NCI-H146 (cell line): ENCODE measurements at regions not wholly inside any gene's neighbourhood (a gene's known extent, or its start where the extent isn't known, plus 50 kb on each side); places are given as distances from the start of the nearest gene placed in this dataset.

ENCODE experiments used
- DNase-seq: peaks from one replicate; lab custom pipeline; 2025; lab: John Stamatoyannopoulos, UW

DNA sequence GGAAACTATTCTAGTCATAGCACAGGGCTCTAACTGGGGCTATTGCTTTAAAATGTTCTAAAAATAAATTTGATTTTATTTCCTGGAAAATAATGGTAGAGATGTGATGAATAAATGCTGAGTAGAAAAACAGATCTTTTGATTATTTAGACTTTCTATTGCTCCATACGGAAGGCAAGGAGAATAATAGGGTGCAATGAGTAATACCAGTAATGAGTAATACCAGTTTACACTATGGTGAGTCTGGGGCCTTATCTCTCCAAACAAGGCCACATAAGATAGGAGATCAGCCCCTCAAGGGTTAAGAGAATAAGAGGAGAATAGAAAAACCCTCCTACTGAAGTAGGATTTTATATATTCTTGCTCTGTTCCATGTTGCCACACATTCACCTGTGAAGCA, 390.4 kb downstream of the KLF5 start:
- DNase-seq = no peak

DNA sequence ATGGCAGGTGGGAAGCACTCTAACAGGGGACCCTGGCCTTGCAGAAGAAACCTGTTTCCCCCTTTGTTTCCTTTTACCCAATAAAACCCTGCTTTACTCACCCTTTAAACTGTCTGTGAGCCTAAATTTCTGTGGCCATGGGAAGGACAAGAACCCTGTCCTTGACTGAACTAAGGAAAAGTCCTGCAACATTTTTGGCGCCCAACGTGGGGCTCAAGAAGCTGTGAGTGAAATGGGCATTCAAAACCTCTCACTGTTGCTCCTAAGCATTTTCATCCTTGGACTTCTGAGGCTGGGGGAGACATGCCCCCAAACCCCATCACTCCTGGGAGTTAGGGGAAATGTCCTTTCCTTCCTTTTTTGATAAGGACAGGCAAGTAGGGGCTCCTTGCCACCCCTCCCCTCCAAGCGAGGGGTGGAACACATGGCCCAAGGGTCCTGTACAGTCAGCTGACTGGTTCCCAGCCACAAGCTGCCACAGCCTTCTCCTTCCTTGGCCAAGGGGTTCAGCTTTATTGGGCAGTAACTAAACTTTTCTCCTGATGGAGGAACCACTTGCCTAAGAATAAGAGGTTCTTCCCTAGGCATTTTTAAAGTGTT, 381.6 kb downstream of the KLF5 start:
- no peak for DNase-seq

DNA sequence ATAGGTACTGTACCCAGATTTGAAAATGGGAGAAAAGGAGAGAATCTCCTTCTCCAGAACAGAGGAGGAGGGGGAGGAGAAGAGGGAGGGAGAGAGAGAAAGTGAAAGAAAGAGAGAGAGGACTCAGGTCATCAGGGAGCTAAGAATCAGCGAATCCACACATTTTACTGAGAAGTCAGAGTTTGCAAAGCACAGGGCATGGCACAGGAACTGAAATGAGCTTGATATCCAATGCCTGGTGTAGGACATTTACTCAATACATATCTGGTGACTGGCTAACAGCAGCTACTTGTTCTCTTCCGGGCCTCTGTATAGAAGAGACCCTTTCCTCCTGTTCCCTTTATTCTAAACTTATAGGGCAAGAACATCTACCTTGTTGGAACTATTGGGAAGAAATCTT, 375.1 kb downstream of the KLF5 start:
- DNase-seq = no peak

DNA sequence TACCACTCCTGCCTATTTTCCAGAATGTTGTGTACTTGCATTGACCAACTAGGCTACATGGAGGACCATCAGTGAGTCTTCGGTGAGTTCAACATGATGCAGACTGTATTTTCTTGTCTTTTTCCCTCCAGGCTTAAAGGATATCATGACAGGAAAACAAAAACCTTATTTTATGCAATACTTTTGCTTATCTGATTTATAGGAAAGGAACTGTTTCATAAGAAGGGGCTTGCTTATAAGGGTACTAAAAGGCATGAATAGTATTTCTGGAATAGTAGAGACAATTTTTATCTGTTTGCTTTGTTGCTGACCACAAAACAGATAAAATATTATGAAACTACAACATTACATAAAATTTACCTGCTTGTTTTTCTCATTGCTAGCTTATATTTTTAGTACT, 374.7 kb downstream of the KLF5 start:
- no peak for DNase-seq

DNA sequence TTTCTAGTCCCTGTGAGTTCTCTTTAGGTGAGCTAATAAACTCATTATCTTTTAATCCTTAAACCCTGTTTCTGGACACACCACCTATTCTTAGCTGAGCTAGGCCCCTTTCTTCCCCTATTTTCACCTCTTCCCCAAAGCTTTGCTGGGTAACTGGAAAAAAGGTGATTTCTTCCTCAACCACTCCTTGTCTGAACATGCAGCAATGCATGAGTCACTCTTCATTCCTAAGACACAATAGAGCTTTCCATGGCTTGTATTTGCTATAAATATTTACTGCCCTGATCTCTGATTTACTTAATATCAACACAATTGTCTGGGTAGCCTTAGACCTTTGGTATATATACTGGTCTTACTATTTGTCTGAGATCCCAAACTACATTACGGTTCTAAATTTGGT, 370.9 kb downstream of the KLF5 start:
- DNase-seq = no peak

DNA sequence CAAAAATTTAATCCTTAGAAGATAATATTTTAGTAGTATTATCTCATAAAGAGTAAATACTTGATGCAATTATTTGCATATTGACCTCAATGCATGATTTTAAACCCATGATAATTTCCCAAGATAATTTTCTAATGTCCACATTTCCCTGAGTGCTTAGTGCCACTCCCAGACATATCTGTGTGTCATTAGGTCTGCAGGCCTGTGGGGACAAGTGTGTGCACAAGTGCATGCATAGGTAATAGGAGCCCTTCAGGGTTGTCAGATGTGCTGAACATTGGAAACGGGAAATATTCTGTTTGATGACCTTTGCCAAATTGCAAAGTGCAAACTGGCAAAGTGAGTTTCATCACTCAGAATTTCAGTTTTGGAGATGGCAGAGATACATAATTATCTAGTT, 369.9 kb downstream of the KLF5 start:
- DNase-seq = peak; percentile 10

DNA sequence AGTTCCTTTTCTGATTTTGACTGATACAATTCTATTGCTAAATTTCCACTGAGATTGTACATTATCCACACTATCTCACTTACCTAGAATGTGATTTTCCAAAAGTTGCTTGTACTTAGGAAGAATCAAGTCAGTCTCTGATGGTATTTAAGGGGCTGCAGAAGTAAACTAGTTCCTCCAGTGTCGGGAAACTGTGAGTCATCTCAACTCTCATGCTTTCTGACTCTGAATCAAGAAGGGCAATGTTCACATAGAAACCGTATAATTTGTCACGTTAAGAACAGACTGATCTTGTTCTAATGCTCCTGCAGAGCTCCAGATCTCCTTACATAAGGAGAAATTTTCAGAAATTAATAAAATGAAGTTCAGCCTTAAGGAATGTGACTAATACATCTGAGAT, 369.3 kb downstream of the KLF5 start:
- no peak for DNase-seq

DNA sequence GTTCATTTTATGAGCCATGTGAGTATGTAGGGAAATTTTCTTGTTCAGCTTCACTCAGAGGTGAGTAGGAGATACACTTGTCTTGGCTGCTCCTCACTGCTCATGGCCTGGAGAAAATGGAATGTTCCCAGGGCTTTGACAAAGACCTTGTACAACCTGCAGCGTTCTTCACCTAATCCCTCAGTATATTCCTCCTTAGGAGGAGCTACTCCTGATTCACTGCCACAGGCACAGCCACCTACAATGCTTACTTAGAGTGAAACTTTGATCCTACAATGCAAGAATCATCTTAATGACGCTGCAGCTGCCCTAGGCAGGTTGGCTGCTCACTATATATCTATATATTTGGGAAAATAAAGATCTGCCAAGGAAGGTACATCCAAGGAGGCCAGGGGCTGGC, 364.2 kb downstream of the KLF5 start:
- no peak for DNase-seq

DNA sequence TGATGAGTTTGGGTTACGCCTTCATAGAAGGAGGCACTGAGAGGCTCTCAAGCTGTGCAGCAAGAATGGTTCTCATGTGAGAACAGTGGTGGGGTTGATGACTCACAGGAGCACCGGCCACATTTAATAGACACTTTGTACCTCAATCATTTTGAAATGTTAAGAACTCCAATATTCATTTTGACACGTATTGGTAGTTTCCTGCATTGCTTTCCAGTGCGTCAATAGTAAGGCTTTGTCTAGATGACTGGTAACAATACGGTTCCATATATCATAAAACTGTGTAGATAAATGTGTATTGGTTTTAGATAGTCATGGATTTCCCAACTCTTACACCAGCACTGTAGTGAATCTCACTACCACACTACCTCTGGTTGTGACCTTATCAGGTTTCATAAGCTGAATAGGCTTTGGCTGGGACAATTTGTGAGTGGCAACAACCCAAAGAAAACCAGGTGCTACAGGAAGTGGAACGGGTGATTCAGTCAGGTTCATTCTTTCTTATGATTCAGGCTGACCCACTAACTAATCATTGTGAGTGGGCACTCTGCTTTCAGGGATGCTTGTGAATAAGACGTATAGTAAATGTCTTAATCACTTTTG, 362.6 kb downstream of the KLF5 start:
- no peak for DNase-seq

DNA sequence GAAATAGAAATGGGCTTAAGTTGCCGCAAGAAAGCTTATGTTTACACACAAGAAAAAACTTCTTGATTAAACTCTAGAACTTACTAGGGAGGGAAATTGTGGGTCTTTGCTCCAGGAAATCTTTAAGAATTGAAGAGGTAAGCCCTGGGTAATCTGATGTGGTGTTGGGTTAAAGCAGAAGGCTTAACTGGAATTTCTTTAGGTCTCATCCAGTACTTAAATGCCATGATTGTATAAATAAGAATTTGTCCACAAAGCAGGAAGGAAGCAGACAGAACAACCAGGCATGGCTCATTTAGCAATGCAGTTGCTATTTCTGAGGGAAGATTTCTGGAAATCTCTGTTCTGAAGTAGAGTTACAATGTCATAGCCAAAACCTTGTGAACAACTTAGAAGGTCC, 360.4 kb downstream of the KLF5 start:
- DNase-seq = no peak

DNA sequence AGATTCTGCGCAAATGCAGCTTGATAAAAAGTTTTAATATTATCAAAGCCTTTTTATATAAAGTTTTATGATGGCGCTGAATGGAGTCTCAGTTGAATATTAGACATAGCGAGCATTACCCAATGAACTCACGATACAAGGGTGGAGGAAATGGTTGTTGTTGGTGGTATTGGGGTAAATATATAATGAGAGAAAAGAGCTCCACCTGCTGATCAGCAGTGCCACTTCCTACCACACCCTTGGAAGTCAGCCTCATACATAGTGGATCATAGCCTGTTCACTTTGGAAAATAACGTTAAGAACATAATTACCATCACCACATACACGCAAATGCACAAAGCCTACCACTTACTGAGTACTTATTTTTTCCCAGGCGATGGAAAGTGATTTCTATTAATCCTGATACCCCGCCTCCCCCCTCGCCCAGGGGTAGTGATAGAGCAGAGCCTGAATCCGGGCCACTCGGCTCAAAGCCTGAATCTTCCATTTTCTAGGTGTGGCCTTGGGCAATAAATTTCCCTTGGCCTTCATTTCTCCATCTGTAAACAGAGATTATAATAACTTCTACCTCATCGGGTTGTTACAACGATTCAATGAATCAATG, 358.3 kb downstream of the KLF5 start:
- peak; percentile 19 for DNase-seq

DNA sequence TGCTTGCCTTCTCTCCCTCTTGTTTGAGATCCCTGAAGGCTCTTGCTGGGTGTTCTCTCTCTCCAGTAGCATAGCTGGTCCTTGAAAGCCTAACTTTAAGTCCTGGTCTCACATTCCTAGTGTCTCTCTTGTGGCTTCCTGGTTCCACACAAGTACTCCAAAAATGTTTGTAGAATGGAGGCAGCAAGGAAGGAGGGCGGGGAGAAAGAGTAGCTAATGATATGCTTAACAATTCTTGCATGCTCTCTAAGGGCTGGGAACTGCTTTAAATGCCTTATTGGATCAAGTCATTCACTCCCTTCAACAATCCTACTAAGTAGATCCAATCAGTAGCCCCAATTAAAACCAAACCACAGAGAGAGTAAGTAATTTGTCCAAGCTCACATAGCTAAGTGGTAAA, 357.3 kb downstream of the KLF5 start:
- no peak for DNase-seq

DNA sequence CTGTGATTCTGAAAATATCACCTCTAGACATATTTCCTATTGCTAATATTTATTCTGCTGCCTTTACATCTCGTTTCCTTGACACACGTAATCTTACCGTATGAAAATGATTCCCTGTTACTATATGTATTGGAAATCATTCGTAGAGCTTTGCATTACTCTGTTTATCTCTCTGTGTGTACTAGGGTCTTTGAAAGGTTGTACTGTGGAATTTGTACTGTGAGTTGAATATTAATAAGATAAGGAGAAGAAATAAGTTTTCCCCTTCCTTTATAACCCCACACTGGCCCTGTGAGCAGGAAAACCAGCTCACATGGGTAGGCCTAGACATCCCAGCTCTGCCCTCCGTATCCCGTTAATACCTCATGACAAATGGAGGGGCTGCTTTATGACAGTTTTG, 354.9 kb downstream of the KLF5 start:
- DNase-seq = no peak

DNA sequence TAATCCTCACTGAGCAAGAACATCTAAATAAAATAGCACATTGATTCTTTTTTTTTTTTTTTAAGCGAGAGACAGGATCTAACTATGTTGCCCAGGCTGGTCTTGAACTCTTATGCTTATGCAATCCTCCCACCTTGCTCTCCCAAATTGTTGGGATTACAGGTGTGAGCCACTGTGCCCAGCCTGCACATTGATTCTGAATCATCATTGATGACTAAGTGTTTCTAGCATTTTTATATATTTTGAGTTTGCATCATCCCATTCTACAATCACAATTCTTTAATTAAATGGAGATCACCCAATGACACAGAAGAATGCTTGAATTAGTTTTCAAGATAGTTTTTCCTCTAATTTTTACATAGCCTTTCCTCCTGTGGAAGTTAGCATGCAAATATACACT, 354.1 kb downstream of the KLF5 start:
- DNase-seq = no peak

DNA sequence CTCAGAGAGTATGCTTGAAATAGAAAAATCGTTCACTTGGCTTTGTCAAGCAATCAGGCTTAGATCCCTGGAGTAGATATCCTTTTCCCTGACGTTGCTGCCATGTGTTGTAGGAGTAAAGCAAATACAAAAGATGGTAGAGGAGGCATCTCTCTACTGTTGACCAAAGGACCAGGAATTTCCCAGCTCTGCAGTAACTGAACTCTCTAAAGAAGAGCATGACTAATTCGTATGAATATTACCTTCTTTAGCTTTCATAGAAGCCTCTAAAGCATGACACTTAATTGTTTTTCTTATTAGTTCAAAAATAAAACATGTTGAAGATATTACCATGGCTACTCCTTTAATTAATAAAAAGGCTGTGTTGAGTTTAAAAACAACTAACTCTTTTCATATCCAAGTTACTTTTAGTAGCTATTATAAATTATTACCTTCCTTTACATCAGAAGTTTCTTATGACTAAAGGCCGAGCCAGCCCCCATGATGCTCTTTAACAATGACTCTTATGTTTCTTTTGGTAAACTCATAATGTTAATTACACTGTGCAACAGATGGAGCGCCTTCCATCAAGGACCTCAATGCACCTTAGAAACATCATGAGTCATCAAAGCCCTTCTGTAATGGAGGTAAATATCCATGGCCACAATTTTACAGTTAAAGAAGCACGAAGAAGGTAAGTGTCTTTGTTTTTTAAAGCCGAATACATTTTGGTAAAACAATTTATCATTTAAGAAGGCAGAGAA, 352.4 kb downstream of the KLF5 start:
- DNase-seq = peak; percentile 4

DNA sequence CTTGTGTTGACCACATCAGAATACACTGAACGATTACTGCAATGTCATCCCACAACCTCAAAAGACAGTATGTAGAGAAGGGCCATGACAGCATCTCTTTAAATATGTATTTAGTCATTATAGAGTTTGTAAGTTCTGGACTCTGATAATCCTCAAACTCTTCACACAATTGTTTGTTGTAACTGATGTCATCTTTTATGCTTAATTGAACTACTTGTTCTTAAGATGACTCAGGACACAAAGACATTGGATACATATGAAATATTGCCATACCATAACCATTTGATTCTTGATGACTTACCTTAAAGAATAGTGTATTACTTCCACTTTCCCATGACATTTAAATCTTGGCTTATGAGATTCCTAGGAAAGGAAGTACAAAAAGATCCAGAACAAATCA, 347.6 kb downstream of the KLF5 start:
- DNase-seq = no peak

DNA sequence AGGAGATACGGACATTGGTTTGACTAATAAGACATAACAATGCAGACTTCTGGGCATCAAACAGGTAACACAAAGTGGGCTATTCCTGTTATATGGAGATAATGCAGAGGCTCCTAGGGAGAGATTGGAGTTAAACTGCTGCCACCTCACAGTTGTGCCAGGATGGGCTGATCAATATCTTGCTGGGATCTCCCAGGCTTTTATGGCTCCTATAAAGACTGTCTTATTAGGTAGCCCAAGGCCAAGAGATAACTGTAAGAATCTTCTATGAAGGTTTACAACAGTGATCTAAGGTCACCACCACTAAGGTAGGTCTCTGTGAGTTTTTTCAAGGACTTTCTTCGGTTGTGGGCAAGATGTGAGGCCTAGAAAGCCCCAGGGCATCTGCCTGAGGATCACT, 345.8 kb downstream of the KLF5 start:
- no peak for DNase-seq

DNA sequence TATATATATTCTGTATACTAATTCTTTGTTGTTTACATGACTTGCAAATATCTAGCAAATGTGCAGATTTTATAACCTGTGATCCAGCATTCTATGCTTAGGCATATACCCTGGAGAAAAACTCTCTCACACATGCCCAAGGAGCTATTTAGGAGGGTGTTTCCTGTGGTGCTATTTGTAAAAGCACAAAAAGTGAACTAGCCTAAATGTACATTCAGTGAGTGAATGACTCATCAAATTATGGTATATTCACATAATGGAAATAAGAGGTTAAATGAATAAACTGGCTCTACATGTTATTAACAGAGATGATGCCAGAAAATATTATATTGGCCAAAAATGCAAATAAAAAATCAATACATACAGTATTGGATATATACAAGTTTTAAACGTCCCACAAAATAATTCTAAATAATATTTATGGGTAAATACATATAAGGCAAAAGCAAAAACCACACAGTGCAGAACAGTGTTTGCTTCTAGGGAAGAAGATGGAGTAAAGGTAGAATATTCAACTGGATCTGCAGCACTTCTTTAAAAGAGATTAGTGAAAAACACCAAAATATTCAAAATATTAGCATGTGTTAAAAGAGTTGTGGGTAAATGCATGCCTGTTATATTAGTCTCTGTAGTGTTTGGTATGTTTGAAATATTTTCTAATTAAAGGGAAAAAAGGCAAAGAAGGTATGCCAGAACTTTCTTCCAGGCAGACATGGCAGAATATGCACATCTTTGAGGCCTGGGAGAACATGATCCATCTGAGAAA, 344.7 kb downstream of the KLF5 start:
- DNase-seq = no peak

DNA sequence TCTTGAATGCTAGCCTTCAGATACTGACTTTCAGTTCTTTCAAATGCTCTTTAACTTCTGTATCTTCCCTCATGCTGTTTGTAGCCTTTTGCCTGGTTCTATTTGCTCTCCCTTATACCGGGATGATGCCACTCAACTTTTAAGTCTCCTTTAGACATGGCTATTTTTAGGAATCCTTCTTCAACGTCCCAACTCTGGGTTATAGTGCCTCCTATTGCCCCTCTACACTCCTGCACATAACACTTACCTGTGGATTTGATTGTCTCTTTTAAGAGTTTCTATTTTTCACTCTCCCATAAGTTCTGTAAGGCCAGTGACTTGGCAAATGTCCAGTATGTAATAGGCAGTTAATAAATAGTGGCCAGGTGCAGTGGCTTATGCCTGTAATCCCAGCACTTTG, 343.0 kb downstream of the KLF5 start:
- DNase-seq = peak; percentile 11

DNA sequence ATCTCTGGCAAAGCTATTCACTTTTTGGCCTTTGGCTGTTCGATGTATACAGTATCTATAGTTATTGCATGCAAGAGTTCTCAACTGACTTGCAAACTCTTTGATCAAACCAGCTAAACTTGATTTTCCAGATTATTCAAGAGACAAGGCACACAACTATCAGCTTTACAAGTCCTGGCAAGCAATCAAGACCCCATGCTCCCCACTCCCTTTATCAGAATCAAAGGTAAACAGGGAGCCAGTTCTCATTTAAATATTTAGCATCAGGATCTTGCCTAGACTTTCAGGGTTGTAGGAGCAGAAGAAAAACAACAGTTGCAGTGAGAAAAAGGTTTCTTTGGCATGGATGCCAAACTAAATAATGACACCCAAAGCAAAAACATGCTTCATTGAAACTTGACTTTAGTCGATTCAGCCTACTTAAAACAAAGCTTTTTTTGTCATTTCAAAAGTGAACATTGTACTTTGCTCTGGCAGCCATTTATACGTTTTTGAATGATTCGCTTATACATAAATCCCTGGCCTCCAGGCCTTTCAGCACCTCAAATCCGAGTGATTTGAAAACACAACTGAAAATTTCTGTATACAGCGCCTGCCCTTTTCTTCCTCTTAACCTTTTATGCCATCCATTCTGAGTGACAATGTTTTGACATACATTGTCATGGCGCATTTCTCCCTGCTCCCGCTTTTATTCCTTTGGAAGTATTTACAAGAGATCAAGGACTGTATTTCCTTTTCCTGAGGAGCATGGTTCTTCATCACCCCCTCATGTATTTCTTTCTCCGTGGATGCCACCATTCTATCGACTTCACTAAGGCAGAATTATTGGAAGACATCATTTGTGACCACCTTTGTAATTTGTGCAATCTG, 340.8 kb downstream of the KLF5 start:
- no peak for DNase-seq

DNA sequence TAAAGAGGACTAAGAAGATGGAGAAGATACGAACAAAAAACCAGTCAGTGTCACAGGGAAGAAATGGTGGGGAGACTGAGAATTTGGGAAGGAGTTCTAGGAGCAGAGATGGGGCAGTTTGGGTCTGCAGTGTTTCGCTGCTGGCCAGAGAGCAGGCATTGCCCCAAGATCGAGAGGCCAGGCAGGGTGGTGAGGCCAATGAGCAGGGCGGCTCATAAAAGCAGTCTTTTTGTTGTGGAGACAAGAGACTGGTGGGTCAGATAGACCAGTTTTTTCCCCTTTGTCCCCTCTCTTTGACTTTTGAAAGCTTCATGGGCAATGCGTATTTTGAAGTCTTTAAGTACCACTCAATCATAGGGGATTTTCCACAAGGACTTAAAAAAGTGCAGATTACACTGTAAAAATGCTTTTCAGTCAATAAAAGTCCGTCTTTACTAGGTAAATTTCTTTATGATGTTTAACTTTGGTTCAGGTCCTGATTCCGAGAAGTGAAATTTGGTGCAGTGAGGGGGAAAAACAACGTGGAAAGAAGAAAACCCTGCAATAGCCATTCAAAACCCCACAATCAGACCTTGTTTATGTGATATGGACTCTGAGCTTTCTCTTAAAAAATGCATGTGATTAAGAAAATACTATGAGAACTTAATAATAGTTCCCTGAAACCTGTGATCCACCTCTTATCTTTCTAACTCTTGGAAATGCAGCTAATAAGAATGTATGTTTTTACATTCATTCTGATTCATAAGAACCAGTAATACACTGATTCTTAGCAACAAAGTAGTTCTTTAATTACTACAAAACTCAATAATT, 338.9 kb downstream of the KLF5 start:
- DNase-seq = no peak
